ENCODE measurements at regions not wholly inside any gene's neighbourhood (a gene's known extent, or its start where the extent isn't known, plus 50 kb on each side); places are given as distances from the start of the nearest gene placed in this dataset.

DNA sequence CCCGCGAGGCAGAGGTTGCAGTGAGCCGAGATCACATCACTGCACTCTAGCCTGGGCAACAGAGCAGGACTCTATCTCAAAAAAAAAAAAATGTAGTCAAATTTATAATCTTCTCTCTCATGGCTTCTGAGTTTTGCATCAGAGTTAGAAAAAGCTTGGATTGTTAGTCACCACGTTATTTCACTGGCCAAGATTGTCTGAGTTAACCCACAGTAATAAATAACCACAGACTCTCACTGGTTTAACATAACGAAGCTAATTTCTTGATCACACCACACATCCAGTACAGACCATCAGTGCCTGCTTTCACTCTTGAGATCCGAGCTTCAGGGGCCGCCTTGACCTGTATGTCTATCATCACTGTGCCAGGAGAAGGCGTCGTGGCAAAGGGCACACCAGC is 116.8 kb upstream of the JCAD start:
- TF ChIP-seq, protein P1, sequence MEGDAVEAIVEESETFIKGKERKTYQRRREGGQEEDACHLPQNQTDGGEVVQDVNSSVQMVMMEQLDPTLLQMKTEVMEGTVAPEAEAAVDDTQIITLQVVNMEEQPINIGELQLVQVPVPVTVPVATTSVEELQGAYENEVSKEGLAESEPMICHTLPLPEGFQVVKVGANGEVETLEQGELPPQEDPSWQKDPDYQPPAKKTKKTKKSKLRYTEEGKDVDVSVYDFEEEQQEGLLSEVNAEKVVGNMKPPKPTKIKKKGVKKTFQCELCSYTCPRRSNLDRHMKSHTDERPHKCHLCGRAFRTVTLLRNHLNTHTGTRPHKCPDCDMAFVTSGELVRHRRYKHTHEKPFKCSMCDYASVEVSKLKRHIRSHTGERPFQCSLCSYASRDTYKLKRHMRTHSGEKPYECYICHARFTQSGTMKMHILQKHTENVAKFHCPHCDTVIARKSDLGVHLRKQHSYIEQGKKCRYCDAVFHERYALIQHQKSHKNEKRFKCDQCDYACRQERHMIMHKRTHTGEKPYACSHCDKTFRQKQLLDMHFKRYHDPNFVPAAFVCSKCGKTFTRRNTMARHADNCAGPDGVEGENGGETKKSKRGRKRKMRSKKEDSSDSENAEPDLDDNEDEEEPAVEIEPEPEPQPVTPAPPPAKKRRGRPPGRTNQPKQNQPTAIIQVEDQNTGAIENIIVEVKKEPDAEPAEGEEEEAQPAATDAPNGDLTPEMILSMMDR (IDR thresholded peaks at IDR 0.05; ENCODE audit: low read length) = no peak
- TF ChIP-seq EZH2 (IDR thresholded peaks at IDR 0.05; ENCODE audit: borderline replicate concordance, low read length) = no peak
